AG04450 (cell line): ENCODE measurements at regions not wholly inside any gene's neighbourhood (a gene's known extent, or its start where the extent isn't known, plus 50 kb on each side); places are given as distances from the start of the nearest gene placed in this dataset.

Source experiments
- CTCF ChIA-PET: fragments of 300-600, 350-600 bp; formaldehyde crosslinking; extraction: SDS; loops from one replicate; lab custom pipeline; 2022; ENCODE audit warnings: antibody characterized with exemption, inconsistent platforms; lab: Charles Lee
- POLR2A ChIA-PET: fragments of 350-600 bp; formaldehyde crosslinking; extraction: SDS; loops from one replicate; lab custom pipeline; 2021; ENCODE audit warnings: antibody characterized with exemption, inconsistent platforms; lab: Yijun Ruan, JAX
- DNase-seq: peaks from one replicate; pipeline ENCODE4 v3.0.0-alpha.2; 2011; ENCODE audit warnings: low read depth, low spot score
- H3K27ac ChIP-seq: one replicate; pipeline ENCODE4 v1.5.1; 2012; ENCODE audit warnings: low read depth, low read length, control low read depth
- H3K27me3 ChIP-seq: one replicate; pipeline ENCODE4 v1.6.0; 2012; ENCODE audit warnings: low read length; ENCODE audit not compliant: control insufficient read depth, insufficient read depth
- H3K4me3 ChIP-seq: 2 replicates; pipeline ENCODE4 v1.5.1; 2011; ENCODE audit warnings: mild to moderate bottlenecking, low read depth, low read length, control low read depth
- H3K9me3 ChIP-seq: 2 replicates; pipeline ENCODE4 v1.5.1; 2012; ENCODE audit warnings: low read length; ENCODE audit not compliant: control insufficient read depth, insufficient read depth
- TF ChIP-seq, protein P1 (sequence below): IDR thresholded peaks from 2 replicates; pipeline ENCODE4 v1.5.1; 2011; ENCODE audit warnings: low read depth, low read length, control low read depth, inconsistent platforms

DNA sequence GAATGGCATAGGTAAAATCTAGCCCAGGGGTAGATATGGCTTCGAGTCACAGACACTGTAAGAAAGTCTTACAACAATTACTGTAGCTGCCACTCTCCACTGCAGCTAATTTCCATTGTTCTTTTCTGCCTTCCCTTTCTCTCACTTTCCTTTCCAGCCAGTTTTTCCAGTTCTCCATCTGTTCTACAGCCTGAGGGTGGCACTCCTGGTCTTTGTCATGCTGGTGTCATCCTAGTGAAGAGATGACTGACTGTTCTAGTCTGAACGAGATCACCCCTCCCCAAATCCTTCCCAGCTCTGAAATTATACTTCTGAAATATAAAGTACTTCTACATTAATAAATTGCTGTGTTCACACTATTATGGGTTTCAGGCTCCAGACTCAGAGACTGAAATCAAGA, 74.2 kb upstream of the CSRP2 start:
- ChIA-PET POLR2A (no interaction called here), CTCF (no interaction called here)
- no peaks in the 10 kb centered on the region for H3K9me3 ChIP-seq
- H3K27me3 ChIP-seq, result no peaks in the 10 kb centered on the region
- no peak overlapping the region for H3K4me3 ChIP-seq
- TF ChIP-seq, protein P1, sequence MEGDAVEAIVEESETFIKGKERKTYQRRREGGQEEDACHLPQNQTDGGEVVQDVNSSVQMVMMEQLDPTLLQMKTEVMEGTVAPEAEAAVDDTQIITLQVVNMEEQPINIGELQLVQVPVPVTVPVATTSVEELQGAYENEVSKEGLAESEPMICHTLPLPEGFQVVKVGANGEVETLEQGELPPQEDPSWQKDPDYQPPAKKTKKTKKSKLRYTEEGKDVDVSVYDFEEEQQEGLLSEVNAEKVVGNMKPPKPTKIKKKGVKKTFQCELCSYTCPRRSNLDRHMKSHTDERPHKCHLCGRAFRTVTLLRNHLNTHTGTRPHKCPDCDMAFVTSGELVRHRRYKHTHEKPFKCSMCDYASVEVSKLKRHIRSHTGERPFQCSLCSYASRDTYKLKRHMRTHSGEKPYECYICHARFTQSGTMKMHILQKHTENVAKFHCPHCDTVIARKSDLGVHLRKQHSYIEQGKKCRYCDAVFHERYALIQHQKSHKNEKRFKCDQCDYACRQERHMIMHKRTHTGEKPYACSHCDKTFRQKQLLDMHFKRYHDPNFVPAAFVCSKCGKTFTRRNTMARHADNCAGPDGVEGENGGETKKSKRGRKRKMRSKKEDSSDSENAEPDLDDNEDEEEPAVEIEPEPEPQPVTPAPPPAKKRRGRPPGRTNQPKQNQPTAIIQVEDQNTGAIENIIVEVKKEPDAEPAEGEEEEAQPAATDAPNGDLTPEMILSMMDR, result no peak
- no peak for DNase-seq
- H3K27ac ChIP-seq, result no peak overlapping the region

DNA sequence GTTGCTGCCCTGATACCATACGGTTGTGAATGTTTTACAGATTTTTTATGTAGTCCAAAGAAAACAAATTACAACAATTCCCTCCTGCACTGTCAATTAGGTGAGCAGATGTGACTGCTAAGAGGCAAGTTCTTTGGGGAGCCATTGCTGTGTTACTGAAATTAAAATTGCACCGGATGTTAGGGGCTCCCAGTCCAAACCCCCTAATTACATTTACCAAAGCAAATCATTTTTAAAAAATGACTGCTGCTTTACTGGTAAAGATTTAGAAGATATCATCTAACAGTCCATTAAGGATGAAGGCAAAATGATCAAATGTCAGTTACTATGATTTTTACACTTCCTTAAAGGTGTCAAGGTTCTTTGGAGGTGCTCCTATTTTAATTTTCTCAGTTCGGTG, 70.1 kb upstream of the CSRP2 start:
- ChIA-PET CTCF (interaction anchor here (1.5 kb wide), 1 partner anchor 62 kb away, joined by 3 read pairs; no protein-coding TSS in a partner anchor), POLR2A (no interaction called here)
- Histone ChIP-seq H3K4me3 (no peak overlapping the region), H3K27ac (no peak overlapping the region), H3K27me3 (no peaks in the 10 kb centered on the region), H3K9me3 (no peaks in the 10 kb centered on the region)
- no peak for DNase-seq
- TF ChIP-seq, protein P1, result no peak

DNA sequence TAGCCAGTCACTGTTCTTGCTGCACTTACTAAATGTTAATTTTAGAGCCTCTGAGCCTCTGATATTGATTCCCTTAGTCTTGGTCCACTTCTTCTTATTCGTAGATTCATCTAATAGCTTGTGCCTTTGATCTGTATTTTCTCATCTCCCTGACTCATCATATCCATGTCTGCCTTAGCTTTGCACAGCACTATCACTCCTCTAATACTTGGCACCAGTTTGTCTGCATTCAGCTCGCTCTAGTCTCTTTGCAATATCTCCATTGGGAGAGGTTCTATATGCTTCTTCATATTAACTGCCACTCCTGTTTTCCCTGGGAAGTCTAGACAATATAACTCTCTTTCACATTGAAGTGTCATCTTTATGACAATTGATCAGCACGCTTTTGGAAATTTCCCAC, 68.5 kb upstream of the CSRP2 start:
- ChIA-PET CTCF (no interaction called here), POLR2A (no interaction called here)
- no peak for DNase-seq
- Histone ChIP-seq H3K9me3 (no peaks in the 10 kb centered on the region), H3K27ac (no peak overlapping the region), H3K4me3 (no peak overlapping the region), H3K27me3 (no peaks in the 10 kb centered on the region)
- TF ChIP-seq, protein P1, result no peak

DNA sequence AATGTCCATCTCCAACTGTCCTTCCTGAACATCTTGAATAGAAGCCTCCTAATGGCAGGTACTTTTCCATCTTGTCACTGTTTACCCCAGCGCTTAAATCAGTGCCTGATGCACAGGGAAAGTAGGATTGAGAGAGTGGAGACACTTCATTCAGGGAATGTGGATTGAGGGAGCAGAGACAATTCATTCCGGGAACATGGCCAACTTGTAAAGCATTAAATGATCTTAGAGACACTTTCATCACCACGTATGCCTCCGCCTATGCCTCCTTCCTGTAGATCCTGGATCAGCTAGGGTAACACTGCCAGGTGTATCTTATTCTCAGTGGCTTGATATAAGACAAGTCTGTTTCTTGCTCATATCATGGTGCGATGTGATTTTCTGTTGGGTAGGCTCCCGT, 67.6 kb upstream of the CSRP2 start:
- no peaks in the 10 kb centered on the region for H3K27me3 ChIP-seq
- POLR2A ChIA-PET, result no interaction called here
- H3K27ac ChIP-seq, result no peak overlapping the region
- no peak overlapping the region for H3K4me3 ChIP-seq
- H3K9me3 ChIP-seq, result no peaks in the 10 kb centered on the region
- no peak for DNase-seq
- CTCF ChIA-PET, result no interaction called here
- TF ChIP-seq, protein P1, result no peak

DNA sequence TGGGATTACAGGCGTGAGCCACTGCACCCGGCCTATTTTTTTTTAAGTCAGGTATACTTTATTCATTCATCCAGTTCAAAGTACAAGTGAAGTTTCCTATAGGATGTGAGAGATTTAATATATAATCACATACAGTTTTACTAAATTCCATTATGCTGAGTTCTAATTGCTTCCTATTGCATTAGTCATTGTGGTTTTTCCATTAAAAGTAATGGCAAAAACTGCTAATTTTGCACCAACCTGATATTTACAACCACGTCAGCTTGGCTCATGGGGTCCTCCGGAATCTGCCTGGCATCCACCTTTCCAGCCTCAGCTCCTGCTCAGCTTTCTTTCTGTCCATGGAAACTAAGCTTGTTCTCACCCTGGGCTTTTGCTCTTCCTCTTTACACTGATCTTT, 67.0 kb upstream of the CSRP2 start:
- H3K4me3 ChIP-seq, result no peak overlapping the region
- H3K9me3 ChIP-seq, result no peaks in the 10 kb centered on the region
- no peaks in the 10 kb centered on the region for H3K27me3 ChIP-seq
- TF ChIP-seq, protein P1, result no peak
- no peak overlapping the region for H3K27ac ChIP-seq
- DNase-seq, result peak; percentile 10
- ChIA-PET CTCF (no interaction called here), POLR2A (no interaction called here)
